HCT116 (cell line): ENCODE measurements at regions not wholly inside any gene's neighbourhood (a gene's known extent, or its start where the extent isn't known, plus 50 kb on each side); places are given as distances from the start of the nearest gene placed in this dataset.

ENCODE experiments used
- ATAC-seq: fragments of 200-7000 bp; cut with Tn5 transposase; 2 replicates; pipeline ENCODE4 v1.9.1; 2020; ENCODE audit warnings: mild to moderate bottlenecking, moderate library complexity
- BruUV-seq: library from RNA; stranded (reverse); fragments of 400-500 nt; replicated peaks from 2 replicates; lab custom pipeline; 2021; lab: Mats Ljungman, UMichigan
- CTCF ChIA-PET: fragments of 300-600 bp; sonication (Branson Sonifier 250); formaldehyde crosslinking; loops from one replicate; lab custom pipeline; 2021; ENCODE audit warnings: antibody characterized with exemption; lab: Charles Lee
- POLR2A ChIA-PET: fragments of 300-600, 350-600 bp; sonication (Branson Sonifier 250); formaldehyde crosslinking; loops from one replicate; lab custom pipeline; 2021; ENCODE audit warnings: antibody characterized with exemption; lab: Charles Lee
- RAD21 ChIA-PET, 2 experiments: fragments of 300-600 bp; sonication (Branson Sonifier 250); formaldehyde crosslinking; loops; one replicate each; lab custom pipeline; 2023; ENCODE audit warnings: low total read pairs in 2 of 2; ENCODE audit not compliant: uncharacterized antibody in 2 of 2, unreplicated experiment in 2 of 2, low non-redundant PET in 1 of 2; lab: Charles Lee
- DNase-seq: peaks from one replicate; pipeline ENCODE4 v3.0.0-alpha.2; 2010; ENCODE audit warnings: low read depth, low spot score
- H2AFZ ChIP-seq: fragments of 200-600 bp; shearing (Covaris generic), sonication (generic); 2 replicates; pipeline ENCODE4 v1.6.1; 2017; ENCODE audit warnings: low read depth, mixed run types, mixed read lengths, antibody characterized with exemption, low read length; ENCODE audit not compliant: poor library complexity, severe bottlenecking
- H3K27ac ChIP-seq: 2 replicates; pipeline ENCODE4 v1.5.1; 2012; ENCODE audit warnings: low read depth, low read length
- H3K27me3 ChIP-seq: fragments of 200-600 bp; sonication (generic); 2 replicates; pipeline ENCODE4 v1.6.1; 2016; ENCODE audit warnings: mixed run types, low read length, mixed read lengths; ENCODE audit not compliant: insufficient read depth
- H3K36me3 ChIP-seq, 2 experiments: fragments of 200-500 bp in 1 of 2; fragments of 200-600 bp in 1 of 2; sonication (Bioruptor generic) in 1 of 2; sonication (generic) in 1 of 2; 2 replicates each; pipeline versions ENCODE4 v1.5.1 to v1.6.1; 2014 to 2016; ENCODE audit warnings: low read length in 2 of 2, inconsistent platforms in 1 of 2, mixed read lengths in 1 of 2, mixed run types in 1 of 2; ENCODE audit not compliant: insufficient read depth in 2 of 2, control insufficient read depth in 1 of 2
- H3K4me1 ChIP-seq, 2 experiments: fragments of 200-600 bp in 1 of 2; sonication (generic) in 1 of 2; 2 replicates each; pipeline versions ENCODE4 v1.5.1 to v1.6.1; 2012 to 2017; ENCODE audit warnings: low read length in 2 of 2, inconsistent platforms in 1 of 2, mild to moderate bottlenecking in 1 of 2, mixed read lengths in 1 of 2, mixed run types in 1 of 2, moderate library complexity in 1 of 2; ENCODE audit not compliant: insufficient read depth in 2 of 2, control insufficient read depth in 1 of 2
- H3K4me2 ChIP-seq: fragments of 200-600 bp; sonication (generic); 2 replicates; pipeline ENCODE4 v1.6.1; 2017; ENCODE audit warnings: mixed run types, low read length, mixed read lengths
- H3K4me3 ChIP-seq, 2 experiments: fragments of 200-600 bp in 1 of 2; sonication (generic) in 1 of 2; replicated peaks in 1 of 2; 2 replicates each; pipeline ENCODE4 v1.5.1; 2011 to 2016; ENCODE audit warnings: low read length in 2 of 2, control low read depth in 1 of 2, low read depth in 1 of 2, mild to moderate bottlenecking in 1 of 2, mixed read lengths in 1 of 2, mixed run types in 1 of 2
- H3K79me2 ChIP-seq: fragments of 200-600 bp; sonication (generic); 2 replicates; pipeline ENCODE4 v1.6.1; 2017; ENCODE audit warnings: mild to moderate bottlenecking, mixed run types, low read length, moderate library complexity, mixed read lengths; ENCODE audit not compliant: insufficient read depth
- H3K9ac ChIP-seq: fragments of 200-600 bp; sonication (generic); 2 replicates; pipeline ENCODE4 v1.6.1; 2016; ENCODE audit warnings: low read length, mixed read lengths
- H3K9me2 ChIP-seq: fragments of 200-600 bp; sonication (generic), shearing (Covaris generic); 2 replicates; pipeline ENCODE4 v1.6.1; 2017; ENCODE audit warnings: mixed run types, mild to moderate bottlenecking, moderate library complexity; ENCODE audit not compliant: insufficient read depth
- H3K9me3 ChIP-seq, 2 experiments: fragments of 200-500 bp in 1 of 2; fragments of 200-600 bp in 1 of 2; sonication (Bioruptor generic) in 1 of 2; sonication (generic) in 1 of 2; 2 replicates each; pipeline ENCODE4 v1.6.1; 2014 to 2017; ENCODE audit warnings: low read length in 2 of 2, mixed read lengths in 2 of 2, inconsistent platforms in 1 of 2, low read depth in 1 of 2, mild to moderate bottlenecking in 1 of 2, mixed run types in 1 of 2, moderate library complexity in 1 of 2; ENCODE audit not compliant: control insufficient read depth in 1 of 2, insufficient read depth in 1 of 2
- H4K20me1 ChIP-seq: fragments of 200-600 bp; sonication (generic), shearing (Covaris generic); 2 replicates; pipeline ENCODE4 v1.6.1; 2017; ENCODE audit warnings: mixed run types, mild to moderate bottlenecking, moderate library complexity; ENCODE audit not compliant: insufficient read depth
- EGR1 ChIP-seq: IDR thresholded peaks from 2 replicates; pipeline ENCODE4 v1.6.1; 2012; ENCODE audit warnings: low read depth
- ELF1 ChIP-seq: IDR thresholded peaks from 2 replicates; pipeline ENCODE4 v1.6.1; 2012; ENCODE audit warnings: low read depth, borderline replicate concordance
- EZH2phosphoT487 ChIP-seq: fragments of 200-600 bp; IDR thresholded peaks from 2 replicates; pipeline ENCODE4 v1.6.1; 2018; ENCODE audit warnings: antibody characterized with exemption, borderline replicate concordance
- FOSL1 ChIP-seq: IDR thresholded peaks from 2 replicates; pipeline ENCODE4 v1.6.1; 2012; ENCODE audit warnings: low read depth
- JUND ChIP-seq: IDR thresholded peaks from 2 replicates; pipeline ENCODE4 v1.6.1; 2012
- POLR2A ChIP-seq: IDR thresholded peaks from 2 replicates; pipeline ENCODE4 v1.7.0; 2011; ENCODE audit warnings: borderline replicate concordance; ENCODE audit not compliant: insufficient read depth, insufficient read length; ENCODE audit errors: extremely low read depth
- POLR2AphosphoS5 ChIP-seq: IDR thresholded peaks from 2 replicates; pipeline ENCODE4 v1.6.1; 2011; ENCODE audit warnings: mild to moderate bottlenecking, low read depth, low read length, moderate library complexity
- RAD21 ChIP-seq: IDR thresholded peaks from 2 replicates; pipeline ENCODE4 v1.6.1; 2012; ENCODE audit warnings: low read depth, mild to moderate bottlenecking
- SP1 ChIP-seq: IDR thresholded peaks from 2 replicates; pipeline ENCODE4 v1.6.1; 2012; ENCODE audit warnings: low read depth
- SRF ChIP-seq: IDR thresholded peaks from 2 replicates; pipeline ENCODE4 v1.6.1; 2012; ENCODE audit warnings: low read depth
- TCF7L2 ChIP-seq: IDR thresholded peaks from 2 replicates; pipeline ENCODE4 v1.7.0; 2011; ENCODE audit warnings: borderline replicate concordance, inconsistent platforms; ENCODE audit not compliant: insufficient read depth, insufficient read length; ENCODE audit errors: extremely low read depth
- YY1 ChIP-seq: IDR thresholded peaks from 2 replicates; pipeline ENCODE4 v1.6.1; 2011; ENCODE audit warnings: low read length, low read depth, moderate library complexity, mild to moderate bottlenecking; ENCODE audit not compliant: insufficient replicate concordance; ENCODE audit errors: extremely low read depth
- ZFX ChIP-seq: fragments of 450-650 bp; IDR thresholded peaks from 2 replicates; pipeline ENCODE4 v1.6.1; 2017
- ZNF274 ChIP-seq: fragments of 200-500 bp; sonication (Bioruptor generic); IDR thresholded peaks from 2 replicates; pipeline ENCODE4 v1.6.1; 2014; ENCODE audit warnings: mild to moderate bottlenecking, low read depth, low read length, inconsistent platforms
- intact Hi-C: fragments of 100-400 bp; cut with micrococcal nuclease; formaldehyde crosslinking; loops from 2 replicates; pipeline ENCODE4 v1.10.0; 2022
- TF ChIP-seq, protein P1 (sequence below): IDR thresholded peaks from 2 replicates; pipeline ENCODE4 v1.6.1; 2012
- TF ChIP-seq, protein P2 (sequence below), 3 experiments: fragments of 200-600 bp in 1 of 3; sonication (generic) in 1 of 3; IDR thresholded peaks in 2 of 3; conservative IDR thresholded peaks in 1 of 3; 2 replicates each; pipeline ENCODE4 v1.5.1; 2012 to 2017; ENCODE audit warnings: low read depth in 2 of 3, low read length in 2 of 3, antibody characterized with exemption in 1 of 3, borderline replicate concordance in 1 of 3, control low read depth in 1 of 3, mild to moderate bottlenecking in 1 of 3, mixed read lengths in 1 of 3, mixed run types in 1 of 3, moderate library complexity in 1 of 3; ENCODE audit not compliant: insufficient read depth in 1 of 3
- TF ChIP-seq, protein P3 (sequence below): IDR thresholded peaks from 2 replicates; pipeline ENCODE4 v1.6.1; 2012
- TF ChIP-seq, protein P4 (sequence below): IDR thresholded peaks from 2 replicates; pipeline ENCODE4 v1.6.1; 2012; ENCODE audit warnings: low read depth

DNA sequence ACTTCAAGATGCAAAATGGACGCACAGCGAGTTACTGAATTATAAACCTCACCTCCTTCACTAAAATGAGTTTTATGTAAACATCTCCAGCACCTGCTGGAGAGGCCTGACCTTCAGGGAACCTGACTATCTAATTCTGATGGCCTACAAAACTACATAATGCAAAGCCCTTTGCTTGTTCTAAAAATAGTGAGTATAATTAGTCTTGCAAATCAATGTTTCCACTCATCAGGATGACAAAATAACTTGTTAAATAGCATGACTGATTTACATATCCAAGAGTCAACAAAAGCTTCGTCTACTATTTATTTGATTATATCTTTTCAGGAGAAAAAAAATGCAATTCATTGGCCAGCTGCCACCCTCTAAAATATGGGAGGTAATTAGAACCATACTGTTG, 326.3 kb upstream of the MC4R start:
- H3K4me1 ChIP-seq, result no peaks in the 10 kb centered on the region
- CTCF ChIA-PET, result no interaction called here
- H3K27ac ChIP-seq, result no peak overlapping the region
- H3K9me2 ChIP-seq, result no peaks in the 10 kb centered on the region
- no peak for ATAC-seq
- intact Hi-C loops, result loop anchor here (10.0 kb wide), 1 partner anchor 1436 kb away; no protein-coding TSS in a partner anchor
- no peak for DNase-seq
- TF ChIP-seq ELF1, result no peak
- TF ChIP-seq ZFX, result no peak
- no peak for TF ChIP-seq FOSL1
- TF ChIP-seq POLR2AphosphoS5, result no peak
- TF ChIP-seq, protein P1, sequence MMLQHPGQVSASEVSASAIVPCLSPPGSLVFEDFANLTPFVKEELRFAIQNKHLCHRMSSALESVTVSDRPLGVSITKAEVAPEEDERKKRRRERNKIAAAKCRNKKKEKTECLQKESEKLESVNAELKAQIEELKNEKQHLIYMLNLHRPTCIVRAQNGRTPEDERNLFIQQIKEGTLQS, result no peak
- no peak for TF ChIP-seq SP1
- no peak for TF ChIP-seq JUND
- no peak for TF ChIP-seq POLR2A
- no peak for TF ChIP-seq EZH2phosphoT487
- no peak for TF ChIP-seq RAD21
- no peak for TF ChIP-seq ZNF274
- TF ChIP-seq, protein P2, sequence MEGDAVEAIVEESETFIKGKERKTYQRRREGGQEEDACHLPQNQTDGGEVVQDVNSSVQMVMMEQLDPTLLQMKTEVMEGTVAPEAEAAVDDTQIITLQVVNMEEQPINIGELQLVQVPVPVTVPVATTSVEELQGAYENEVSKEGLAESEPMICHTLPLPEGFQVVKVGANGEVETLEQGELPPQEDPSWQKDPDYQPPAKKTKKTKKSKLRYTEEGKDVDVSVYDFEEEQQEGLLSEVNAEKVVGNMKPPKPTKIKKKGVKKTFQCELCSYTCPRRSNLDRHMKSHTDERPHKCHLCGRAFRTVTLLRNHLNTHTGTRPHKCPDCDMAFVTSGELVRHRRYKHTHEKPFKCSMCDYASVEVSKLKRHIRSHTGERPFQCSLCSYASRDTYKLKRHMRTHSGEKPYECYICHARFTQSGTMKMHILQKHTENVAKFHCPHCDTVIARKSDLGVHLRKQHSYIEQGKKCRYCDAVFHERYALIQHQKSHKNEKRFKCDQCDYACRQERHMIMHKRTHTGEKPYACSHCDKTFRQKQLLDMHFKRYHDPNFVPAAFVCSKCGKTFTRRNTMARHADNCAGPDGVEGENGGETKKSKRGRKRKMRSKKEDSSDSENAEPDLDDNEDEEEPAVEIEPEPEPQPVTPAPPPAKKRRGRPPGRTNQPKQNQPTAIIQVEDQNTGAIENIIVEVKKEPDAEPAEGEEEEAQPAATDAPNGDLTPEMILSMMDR (IDR thresholded peaks at IDR 0.05 in 2 of 3, conservative IDR thresholded peaks at IDR 0.05 in 1 of 3; ENCODE audit: borderline replicate concordance in 1 of 3, insufficient read depth in 1 of 3, low read depth in 2 of 3, low read length in 2 of 3), result no peak
- no peak for TF ChIP-seq EGR1
- TF ChIP-seq, protein P3, sequence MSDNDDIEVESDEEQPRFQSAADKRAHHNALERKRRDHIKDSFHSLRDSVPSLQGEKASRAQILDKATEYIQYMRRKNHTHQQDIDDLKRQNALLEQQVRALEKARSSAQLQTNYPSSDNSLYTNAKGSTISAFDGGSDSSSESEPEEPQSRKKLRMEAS, result no peak
- TF ChIP-seq, protein P4, sequence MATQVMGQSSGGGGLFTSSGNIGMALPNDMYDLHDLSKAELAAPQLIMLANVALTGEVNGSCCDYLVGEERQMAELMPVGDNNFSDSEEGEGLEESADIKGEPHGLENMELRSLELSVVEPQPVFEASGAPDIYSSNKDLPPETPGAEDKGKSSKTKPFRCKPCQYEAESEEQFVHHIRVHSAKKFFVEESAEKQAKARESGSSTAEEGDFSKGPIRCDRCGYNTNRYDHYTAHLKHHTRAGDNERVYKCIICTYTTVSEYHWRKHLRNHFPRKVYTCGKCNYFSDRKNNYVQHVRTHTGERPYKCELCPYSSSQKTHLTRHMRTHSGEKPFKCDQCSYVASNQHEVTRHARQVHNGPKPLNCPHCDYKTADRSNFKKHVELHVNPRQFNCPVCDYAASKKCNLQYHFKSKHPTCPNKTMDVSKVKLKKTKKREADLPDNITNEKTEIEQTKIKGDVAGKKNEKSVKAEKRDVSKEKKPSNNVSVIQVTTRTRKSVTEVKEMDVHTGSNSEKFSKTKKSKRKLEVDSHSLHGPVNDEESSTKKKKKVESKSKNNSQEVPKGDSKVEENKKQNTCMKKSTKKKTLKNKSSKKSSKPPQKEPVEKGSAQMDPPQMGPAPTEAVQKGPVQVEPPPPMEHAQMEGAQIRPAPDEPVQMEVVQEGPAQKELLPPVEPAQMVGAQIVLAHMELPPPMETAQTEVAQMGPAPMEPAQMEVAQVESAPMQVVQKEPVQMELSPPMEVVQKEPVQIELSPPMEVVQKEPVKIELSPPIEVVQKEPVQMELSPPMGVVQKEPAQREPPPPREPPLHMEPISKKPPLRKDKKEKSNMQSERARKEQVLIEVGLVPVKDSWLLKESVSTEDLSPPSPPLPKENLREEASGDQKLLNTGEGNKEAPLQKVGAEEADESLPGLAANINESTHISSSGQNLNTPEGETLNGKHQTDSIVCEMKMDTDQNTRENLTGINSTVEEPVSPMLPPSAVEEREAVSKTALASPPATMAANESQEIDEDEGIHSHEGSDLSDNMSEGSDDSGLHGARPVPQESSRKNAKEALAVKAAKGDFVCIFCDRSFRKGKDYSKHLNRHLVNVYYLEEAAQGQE, result no peak
- TF ChIP-seq TCF7L2, result no peak
- TF ChIP-seq YY1, result no peak
- no peak for TF ChIP-seq SRF
- TF ChIP-seq, all 23 proteins: peak for 0
- Histone ChIP-seq H3K27me3 (peaks cover 5% of the 10 kb centered on the region; the same call in 1 of the 2 replicates), H3K4me2 (no peak overlapping the region), H3K9ac (no peak overlapping the region), H3K79me2 (no peaks in the 10 kb centered on the region), H2AFZ (no peak overlapping the region), H3K9me3 (no peaks in the 10 kb centered on the region), H3K36me3 (no peaks in the 10 kb centered on the region), H4K20me1 (no peaks in the 10 kb centered on the region), H3K4me3 (no peak overlapping the region)
- ChIA-PET POLR2A (no interaction called here), RAD21 (no interaction called here)
- no TSS peak for BruUV-seq
